Right lobe of liver (tissue), 4 donors: ENCODE measurements at regions not wholly inside any gene's neighbourhood (a gene's known extent, or its start where the extent isn't known, plus 50 kb on each side); places are given as distances from the start of the nearest gene placed in this dataset.

Source experiments
- POLR2A ChIP-seq: fragments of 450-650 bp; IDR thresholded peaks from one replicate; pipeline ENCODE4 v1.6.1; 2017; ENCODE audit warnings: antibody characterized with exemption, mild to moderate bottlenecking
- TF ChIP-seq, protein P1 (sequence below), 4 donors: fragments of 200-600 bp in 3 of 4; fragments of 450-650 bp in 1 of 4; IDR thresholded peaks; one replicate each; pipeline versions ENCODE4 v1.5.1 to v1.8.0; 2016 to 2022; ENCODE audit warnings: antibody characterized with exemption in 4 of 4, mild to moderate bottlenecking in 2 of 4
- donor health status: DM: no; HTN: no; CAD: no.
- donor health status: DM: no; HTN: no; CAD: no.
- donor health status: DM: no; HTN: yes; CAD: no.

DNA sequence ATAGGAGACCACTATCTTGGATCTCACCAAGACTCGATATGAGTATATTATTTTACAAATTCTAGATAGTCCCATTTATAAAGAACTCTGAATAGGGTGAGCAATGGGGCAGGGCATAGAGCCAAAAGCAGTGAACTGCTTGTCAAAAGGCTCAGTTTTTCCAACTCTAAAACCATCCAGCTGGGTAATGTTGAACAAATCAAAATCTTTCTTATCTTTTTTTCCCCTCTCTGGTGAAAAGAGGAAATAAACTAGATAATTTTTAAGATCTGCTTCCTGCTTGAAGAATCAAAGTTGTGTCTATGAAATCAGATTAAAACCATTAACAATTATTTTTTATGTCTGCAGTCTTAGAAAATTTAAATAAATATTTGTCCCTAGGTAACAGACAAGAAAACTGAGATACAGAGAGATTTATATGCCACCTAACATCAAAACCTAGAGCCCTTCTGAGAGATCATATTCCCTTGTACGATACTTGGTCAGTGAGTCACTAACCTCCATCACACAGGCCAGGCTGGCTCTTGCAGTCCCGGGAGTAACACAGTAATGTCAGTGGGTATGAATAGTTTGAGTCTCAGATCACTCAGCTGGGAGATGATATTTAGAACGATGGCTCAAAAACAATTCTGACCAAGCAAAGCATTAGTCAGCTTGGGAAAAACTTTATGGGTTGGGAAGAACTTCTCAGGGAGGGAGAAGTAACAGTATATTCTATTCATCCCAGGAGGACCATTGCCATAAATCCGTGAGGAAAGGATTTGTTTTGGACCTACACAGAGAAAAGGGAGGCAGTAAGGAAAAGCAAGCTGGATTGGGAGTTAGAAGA, 178.8 kb downstream of the REEP3 start:
- TF ChIP-seq, protein P1, sequence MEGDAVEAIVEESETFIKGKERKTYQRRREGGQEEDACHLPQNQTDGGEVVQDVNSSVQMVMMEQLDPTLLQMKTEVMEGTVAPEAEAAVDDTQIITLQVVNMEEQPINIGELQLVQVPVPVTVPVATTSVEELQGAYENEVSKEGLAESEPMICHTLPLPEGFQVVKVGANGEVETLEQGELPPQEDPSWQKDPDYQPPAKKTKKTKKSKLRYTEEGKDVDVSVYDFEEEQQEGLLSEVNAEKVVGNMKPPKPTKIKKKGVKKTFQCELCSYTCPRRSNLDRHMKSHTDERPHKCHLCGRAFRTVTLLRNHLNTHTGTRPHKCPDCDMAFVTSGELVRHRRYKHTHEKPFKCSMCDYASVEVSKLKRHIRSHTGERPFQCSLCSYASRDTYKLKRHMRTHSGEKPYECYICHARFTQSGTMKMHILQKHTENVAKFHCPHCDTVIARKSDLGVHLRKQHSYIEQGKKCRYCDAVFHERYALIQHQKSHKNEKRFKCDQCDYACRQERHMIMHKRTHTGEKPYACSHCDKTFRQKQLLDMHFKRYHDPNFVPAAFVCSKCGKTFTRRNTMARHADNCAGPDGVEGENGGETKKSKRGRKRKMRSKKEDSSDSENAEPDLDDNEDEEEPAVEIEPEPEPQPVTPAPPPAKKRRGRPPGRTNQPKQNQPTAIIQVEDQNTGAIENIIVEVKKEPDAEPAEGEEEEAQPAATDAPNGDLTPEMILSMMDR (IDR thresholded peaks at IDR 0.05): no peak
- no peak for TF ChIP-seq POLR2A
